IMR-90 (cell line): ENCODE measurements at regions not wholly inside any gene's neighbourhood (a gene's known extent, or its start where the extent isn't known, plus 50 kb on each side); places are given as distances from the start of the nearest gene placed in this dataset.

Experiments used
- ATAC-seq: fragments of 200-7000 bp; cut with Tn5 transposase; 2 replicates; pipeline ENCODE4 v1.9.1; 2020; ENCODE audit warnings: low read depth, mild to moderate bottlenecking, moderate library complexity
- BruUV-seq: library from RNA; stranded (reverse); fragments of 400-500 nt; replicated peaks from 2 replicates; lab custom pipeline; 2021; lab: Mats Ljungman, UMichigan
- CTCF ChIA-PET: fragments of 300-600 bp; formaldehyde crosslinking; extraction: SDS; loops from one replicate; lab custom pipeline; 2021; ENCODE audit warnings: antibody characterized with exemption; lab: Yijun Ruan, JAX
- POLR2A ChIA-PET: fragments of 300-600 bp; sonication (Branson Sonifier 250); formaldehyde crosslinking; loops from one replicate; lab custom pipeline; 2022; ENCODE audit warnings: antibody characterized with exemption; ENCODE audit not compliant: unreplicated experiment; lab: Charles Lee
- DNase-seq: peaks from one replicate; pipeline ENCODE4 v3.0.0; 2013
- H2AFZ ChIP-seq: replicated peaks from 2 replicates; pipeline ENCODE3; 2013; ENCODE audit warnings: low read length, mild to moderate bottlenecking; ENCODE audit not compliant: poor library complexity
- H2AK5ac ChIP-seq: 2 replicates; pipeline ENCODE4 v1.6.1; 2013; ENCODE audit warnings: low read depth, low read length, inconsistent platforms
- H2AK9ac ChIP-seq: replicated peaks from 2 replicates; pipeline ENCODE3; 2013; ENCODE audit warnings: mild to moderate bottlenecking, low read depth, low read length, moderate library complexity; ENCODE audit not compliant: poor library complexity
- H2BK120ac ChIP-seq: 2 replicates; pipeline ENCODE4 v1.6.1; 2013; ENCODE audit warnings: low read depth, low read length, inconsistent platforms
- H2BK15ac ChIP-seq: 3 replicates; pipeline ENCODE4 v1.6.1; 2013; ENCODE audit warnings: low read depth, low read length, inconsistent platforms
- H2BK20ac ChIP-seq: 2 replicates; pipeline ENCODE4 v1.6.1; 2013; ENCODE audit warnings: low read depth, mild to moderate bottlenecking, inconsistent platforms, low read length, moderate library complexity
- H2BK5ac ChIP-seq: 2 replicates; pipeline ENCODE4 v1.6.1; 2013; ENCODE audit warnings: mild to moderate bottlenecking, low read depth, low read length, inconsistent platforms; ENCODE audit not compliant: poor library complexity, severe bottlenecking
- H3K14ac ChIP-seq: replicated peaks from 2 replicates; pipeline ENCODE4 v1.6.1; 2013; ENCODE audit warnings: low read depth, low read length, inconsistent platforms
- H3K18ac ChIP-seq: 2 replicates; pipeline ENCODE4 v1.6.1; 2013; ENCODE audit warnings: low read depth, low read length, control low read depth
- H3K23ac ChIP-seq: 2 replicates; pipeline ENCODE4 v1.6.1; 2013; ENCODE audit warnings: low read depth, low read length, inconsistent platforms
- H3K27ac ChIP-seq: 2 replicates; pipeline ENCODE4 v1.5.1; 2013; ENCODE audit warnings: mild to moderate bottlenecking, control low read depth, low read length; ENCODE audit not compliant: insufficient read depth
- H3K27me3 ChIP-seq: 2 replicates; pipeline ENCODE4 v1.6.1; 2013; ENCODE audit warnings: low read length; ENCODE audit not compliant: control insufficient read depth, insufficient read depth
- H3K36me3 ChIP-seq: 2 replicates; pipeline ENCODE4 v1.6.1; 2013; ENCODE audit warnings: low read length, mixed read lengths; ENCODE audit not compliant: control insufficient read depth, insufficient read depth
- H3K4ac ChIP-seq: 2 replicates; pipeline ENCODE4 v1.6.1; 2013; ENCODE audit warnings: low read depth, low read length, inconsistent platforms
- H3K4me1 ChIP-seq: 2 replicates; pipeline ENCODE4 v1.6.1; 2013; ENCODE audit warnings: low read length, mixed read lengths; ENCODE audit not compliant: control insufficient read depth, insufficient read depth
- H3K4me2 ChIP-seq: 2 replicates; pipeline ENCODE4 v1.6.1; 2013; ENCODE audit warnings: low read depth, mild to moderate bottlenecking, control low read depth, low read length, moderate library complexity
- H3K4me3 ChIP-seq: 2 replicates; pipeline ENCODE4 v1.5.1; 2013; ENCODE audit warnings: low read depth, mild to moderate bottlenecking, control low read depth, low read length, moderate library complexity; ENCODE audit not compliant: insufficient read depth
- H3K56ac ChIP-seq: 2 replicates; pipeline ENCODE4 v1.6.1; 2013; ENCODE audit warnings: low read length, inconsistent platforms; ENCODE audit not compliant: insufficient read depth; ENCODE audit errors: extremely low read depth
- H3K79me1 ChIP-seq, 2 experiments: 2 replicates each; pipeline ENCODE4 v1.6.1; 2013; ENCODE audit warnings: low read length in 2 of 2, inconsistent platforms in 1 of 2, low read depth in 1 of 2
- H3K9ac ChIP-seq: 2 replicates; pipeline ENCODE4 v1.6.1; 2013; ENCODE audit warnings: low read depth, low read length, control low read depth
- H3K9me1 ChIP-seq: 2 replicates; pipeline ENCODE4 v1.6.1; 2013; ENCODE audit warnings: low read length, inconsistent platforms; ENCODE audit not compliant: insufficient read depth
- H3K9me3 ChIP-seq: 2 replicates; pipeline ENCODE4 v1.6.1; 2013; ENCODE audit warnings: low read length; ENCODE audit not compliant: control insufficient read depth, insufficient read depth
- H4K20me1 ChIP-seq: 2 replicates; pipeline ENCODE4 v1.6.1; 2013; ENCODE audit warnings: low read length, inconsistent platforms; ENCODE audit not compliant: insufficient read depth
- H4K5ac ChIP-seq: 2 replicates; pipeline ENCODE4 v1.6.1; 2013; ENCODE audit warnings: mild to moderate bottlenecking, low read depth, low read length, control low read depth
- H4K8ac ChIP-seq, 2 experiments: 2 replicates each; pipeline ENCODE4 v1.6.1; 2013; ENCODE audit warnings: low read depth in 2 of 2, low read length in 2 of 2, control low read depth in 1 of 2, inconsistent platforms in 1 of 2
- H4K91ac ChIP-seq: 2 replicates; pipeline ENCODE4 v1.6.1; 2013; ENCODE audit warnings: low read depth, low read length, inconsistent platforms; ENCODE audit not compliant: insufficient read depth
- FOS ChIP-seq: fragments of 150-350 bp; IDR thresholded peaks from 2 replicates; pipeline ENCODE4 v1.6.1; 2016; ENCODE audit warnings: low read depth, low read length
- MXI1 ChIP-seq: IDR thresholded peaks from 2 replicates; pipeline ENCODE4 v1.6.1; 2012; ENCODE audit warnings: low read depth, mild to moderate bottlenecking, low read length, moderate library complexity, borderline replicate concordance
- RCOR1 ChIP-seq: IDR thresholded peaks from 2 replicates; pipeline ENCODE4 v1.6.1; 2012; ENCODE audit warnings: mild to moderate bottlenecking, low read length, improper control_type of control experiment; ENCODE audit not compliant: insufficient replicate concordance
- SMC3 ChIP-seq: fragments of 150-350 bp; IDR thresholded peaks from 2 replicates; pipeline ENCODE4 v1.6.1; 2016; ENCODE audit warnings: low read depth, mild to moderate bottlenecking, antibody characterized with exemption, low read length, moderate library complexity
- WGBS, 2 experiments: methylation state at CpG; one replicate each; pipeline versions ENCODE4 v1.1.5 to v1.1.7; 2013; ENCODE audit warnings: missing lambda C conversion rate in 2 of 2; ENCODE audit not compliant: insufficient read length in 1 of 2; ENCODE audit errors: extremely low coverage in 2 of 2; 5-methylcytosine and 5-hydroxymethylcytosine counted together
- dilution Hi-C: fragments of 300-500 bp; cut with HindIII; formaldehyde crosslinking; loops from one replicate; pipeline ENCODE4 v1.14.3; 2018; ENCODE audit warnings: low sequenced_read_pairs; ENCODE audit not compliant: unreplicated experiment
- in situ Hi-C: fragments of 300-500 bp; cut with MboI; formaldehyde crosslinking; loops from 3 replicates; pipeline ENCODE4 v1.14.3; 2019; ENCODE audit warnings: low sequenced_read_pairs, inconsistent platforms, mixed read lengths
- intact Hi-C: fragments of 100-400 bp; cut with micrococcal nuclease; formaldehyde crosslinking; loops from 2 replicates; pipeline ENCODE4 v1.10.0; 2022

DNA sequence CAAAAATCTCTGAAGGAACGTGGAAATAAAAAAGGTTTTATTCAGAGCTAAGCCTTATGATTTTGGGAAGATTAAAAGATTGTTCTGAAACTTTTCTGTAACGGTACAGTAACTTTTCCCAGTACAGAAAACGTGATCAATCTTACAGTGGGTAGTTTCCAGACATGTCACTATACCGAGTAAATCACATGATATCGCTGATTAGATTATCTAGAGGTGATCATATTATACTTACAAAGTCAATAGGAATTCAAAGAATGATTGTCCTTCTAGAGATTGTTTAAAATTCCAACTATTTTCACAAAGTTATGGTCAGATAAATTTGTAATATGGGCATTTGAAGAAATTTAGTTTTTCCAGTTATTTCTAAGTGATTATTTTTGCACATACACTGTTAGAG, 736.0 kb upstream of the GRM7 start:
- dilution Hi-C loops, result no loop called here
- no peak overlapping the region for H3K27ac ChIP-seq

More for the DNA sequence above, 736.0 kb upstream of the GRM7 start:
- no peak for TF ChIP-seq FOS
- TF ChIP-seq SMC3, result no peak
- TF ChIP-seq MXI1, result no peak
- TF ChIP-seq RCOR1, result no peak
- Histone ChIP-seq H4K8ac (no peak overlapping the region), H4K20me1 (no peaks in the 10 kb centered on the region), H4K91ac (no peak overlapping the region), H3K9ac (no peak overlapping the region), H2AK9ac (no peak overlapping the region), H3K23ac (no peak overlapping the region), H3K36me3 (no peaks in the 10 kb centered on the region), H2BK15ac (no peak overlapping the region), H3K9me3 (peaks cover 3% of the 10 kb centered on the region), H3K4ac (no peak overlapping the region), H3K4me3 (no peak overlapping the region), H2BK120ac (no peak overlapping the region), H3K56ac (no peak overlapping the region), H2AFZ (no peak overlapping the region), H3K79me1 (no peaks in the 10 kb centered on the region), H4K5ac (no peak overlapping the region), H3K18ac (no peak overlapping the region), H2BK20ac (no peak overlapping the region), H3K9me1 (no peaks in the 10 kb centered on the region), H3K14ac (no peak overlapping the region), H2BK5ac (no peak overlapping the region), H2AK5ac (no peak overlapping the region), H3K4me1 (no peaks in the 10 kb centered on the region), H3K27me3 (no peaks in the 10 kb centered on the region), H3K4me2 (no peak overlapping the region)
- DNase-seq (no peak), ATAC-seq (no peak)
- in situ Hi-C loops, result no loop called here
- POLR2A ChIA-PET, result no interaction called here
- BruUV-seq, result no TSS peak
- CTCF ChIA-PET, result no interaction called here
- no CpG with 5 or more reads among the region's 5 CpGs for WGBS, 2 experiments
- intact Hi-C loops, result no loop called here
